HepG2 (cell line): ENCODE measurements at regions not wholly inside any gene's neighbourhood (a gene's known extent, or its start where the extent isn't known, plus 50 kb on each side); places are given as distances from the start of the nearest gene placed in this dataset.

Experiments used
- CC2D1A ChIP-seq: sonication (generic); formaldehyde crosslinking; IDR thresholded peaks from 2 replicates; pipeline ENCODE4 v1.8.1; 2023; ENCODE audit warnings: mild to moderate bottlenecking, missing genetic modification reagents
- KDM6A ChIP-seq: IDR thresholded peaks from 2 replicates; pipeline ENCODE4 v1.6.1; 2016; ENCODE audit warnings: low read depth
- NFRKB ChIP-seq: fragments of 450-650 bp; IDR thresholded peaks from 2 replicates; pipeline ENCODE4 v1.6.1; 2017
- RXRA ChIP-seq: sonication (generic); formaldehyde crosslinking; IDR thresholded peaks from 2 replicates; pipeline ENCODE4 v1.5.1; 2020; ENCODE audit warnings: missing genetic modification reagents
- ZNF20 ChIP-seq: sonication (generic); formaldehyde crosslinking; IDR thresholded peaks from 2 replicates; pipeline ENCODE4 v1.4.0; 2020; ENCODE audit warnings: mild to moderate bottlenecking, moderate library complexity, missing genetic modification reagents
- ZNF230 ChIP-seq: sonication (generic); formaldehyde crosslinking; IDR thresholded peaks from 2 replicates; pipeline ENCODE4 v1.4.0; 2020; ENCODE audit warnings: mild to moderate bottlenecking, missing genetic modification reagents
- ZNF549 ChIP-seq: sonication (generic); formaldehyde crosslinking; IDR thresholded peaks from 2 replicates; pipeline ENCODE4 v1.5.0; 2020; ENCODE audit warnings: missing genetic modification reagents
- TF ChIP-seq, protein P1 (sequence below): sonication (generic); formaldehyde crosslinking; IDR thresholded peaks from 2 replicates; pipeline ENCODE4 v1.4.0; 2020; ENCODE audit warnings: mild to moderate bottlenecking, missing genetic modification reagents
- TF ChIP-seq, protein P2 (sequence below): sonication (generic); formaldehyde crosslinking; IDR thresholded peaks from 2 replicates; pipeline ENCODE4 v1.4.0; 2020; ENCODE audit warnings: missing genetic modification reagents
- TF ChIP-seq, protein P3 (sequence below): sonication (generic); formaldehyde crosslinking; IDR thresholded peaks from 2 replicates; pipeline ENCODE4 v1.4.0; 2020; ENCODE audit warnings: mild to moderate bottlenecking, missing genetic modification reagents

DNA sequence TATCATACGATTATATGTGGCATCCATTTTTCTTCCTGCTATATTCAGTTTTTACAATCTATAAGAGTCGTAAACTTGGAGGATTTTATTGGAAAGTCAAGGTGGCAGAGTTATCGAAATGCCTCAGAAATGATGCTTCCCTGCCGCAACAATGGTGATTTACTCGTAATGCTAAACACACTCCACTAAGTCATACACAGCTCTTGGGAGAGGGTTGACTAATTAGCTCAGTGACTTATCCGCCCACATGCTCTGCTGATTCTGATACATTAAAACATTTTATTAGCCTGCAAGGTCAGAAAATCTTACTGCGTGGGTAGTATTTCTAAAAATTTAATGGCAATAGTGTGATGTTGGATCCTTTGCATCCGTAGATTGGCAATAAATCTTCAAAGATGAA is 420.1 kb downstream of the ARAP2 start (continued):
- TF ChIP-seq, protein P1, sequence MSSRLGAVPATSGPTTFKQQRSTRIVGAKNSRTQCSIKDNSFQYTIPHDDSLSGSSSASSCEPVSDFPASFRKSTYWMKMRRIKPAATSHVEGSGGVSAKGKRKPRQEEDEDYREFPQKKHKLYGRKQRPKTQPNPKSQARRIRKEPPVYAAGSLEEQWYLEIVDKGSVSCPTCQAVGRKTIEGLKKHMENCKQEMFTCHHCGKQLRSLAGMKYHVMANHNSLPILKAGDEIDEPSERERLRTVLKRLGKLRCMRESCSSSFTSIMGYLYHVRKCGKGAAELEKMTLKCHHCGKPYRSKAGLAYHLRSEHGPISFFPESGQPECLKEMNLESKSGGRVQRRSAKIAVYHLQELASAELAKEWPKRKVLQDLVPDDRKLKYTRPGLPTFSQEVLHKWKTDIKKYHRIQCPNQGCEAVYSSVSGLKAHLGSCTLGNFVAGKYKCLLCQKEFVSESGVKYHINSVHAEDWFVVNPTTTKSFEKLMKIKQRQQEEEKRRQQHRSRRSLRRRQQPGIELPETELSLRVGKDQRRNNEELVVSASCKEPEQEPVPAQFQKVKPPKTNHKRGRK (CRISPR knock-in tag), result no peak
- TF ChIP-seq, protein P2, sequence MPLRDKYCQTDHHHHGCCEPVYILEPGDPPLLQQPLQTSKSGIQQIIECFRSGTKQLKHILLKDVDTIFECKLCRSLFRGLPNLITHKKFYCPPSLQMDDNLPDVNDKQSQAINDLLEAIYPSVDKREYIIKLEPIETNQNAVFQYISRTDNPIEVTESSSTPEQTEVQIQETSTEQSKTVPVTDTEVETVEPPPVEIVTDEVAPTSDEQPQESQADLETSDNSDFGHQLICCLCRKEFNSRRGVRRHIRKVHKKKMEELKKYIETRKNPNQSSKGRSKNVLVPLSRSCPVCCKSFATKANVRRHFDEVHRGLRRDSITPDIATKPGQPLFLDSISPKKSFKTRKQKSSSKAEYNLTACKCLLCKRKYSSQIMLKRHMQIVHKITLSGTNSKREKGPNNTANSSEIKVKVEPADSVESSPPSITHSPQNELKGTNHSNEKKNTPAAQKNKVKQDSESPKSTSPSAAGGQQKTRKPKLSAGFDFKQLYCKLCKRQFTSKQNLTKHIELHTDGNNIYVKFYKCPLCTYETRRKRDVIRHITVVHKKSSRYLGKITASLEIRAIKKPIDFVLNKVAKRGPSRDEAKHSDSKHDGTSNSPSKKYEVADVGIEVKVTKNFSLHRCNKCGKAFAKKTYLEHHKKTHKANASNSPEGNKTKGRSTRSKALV (CRISPR knock-in tag), result no peak
- TF ChIP-seq, protein P3, sequence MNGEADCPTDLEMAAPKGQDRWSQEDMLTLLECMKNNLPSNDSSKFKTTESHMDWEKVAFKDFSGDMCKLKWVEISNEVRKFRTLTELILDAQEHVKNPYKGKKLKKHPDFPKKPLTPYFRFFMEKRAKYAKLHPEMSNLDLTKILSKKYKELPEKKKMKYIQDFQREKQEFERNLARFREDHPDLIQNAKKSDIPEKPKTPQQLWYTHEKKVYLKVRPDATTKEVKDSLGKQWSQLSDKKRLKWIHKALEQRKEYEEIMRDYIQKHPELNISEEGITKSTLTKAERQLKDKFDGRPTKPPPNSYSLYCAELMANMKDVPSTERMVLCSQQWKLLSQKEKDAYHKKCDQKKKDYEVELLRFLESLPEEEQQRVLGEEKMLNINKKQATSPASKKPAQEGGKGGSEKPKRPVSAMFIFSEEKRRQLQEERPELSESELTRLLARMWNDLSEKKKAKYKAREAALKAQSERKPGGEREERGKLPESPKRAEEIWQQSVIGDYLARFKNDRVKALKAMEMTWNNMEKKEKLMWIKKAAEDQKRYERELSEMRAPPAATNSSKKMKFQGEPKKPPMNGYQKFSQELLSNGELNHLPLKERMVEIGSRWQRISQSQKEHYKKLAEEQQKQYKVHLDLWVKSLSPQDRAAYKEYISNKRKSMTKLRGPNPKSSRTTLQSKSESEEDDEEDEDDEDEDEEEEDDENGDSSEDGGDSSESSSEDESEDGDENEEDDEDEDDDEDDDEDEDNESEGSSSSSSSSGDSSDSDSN (CRISPR knock-in tag), result no peak
- TF ChIP-seq KDM6A (CRISPR knock-in tag) (no peak), RXRA (CRISPR knock-in tag) (no peak), ZNF20 (CRISPR knock-in tag) (no peak), NFRKB (no peak), ZNF230 (CRISPR knock-in tag) (no peak), CC2D1A (CRISPR knock-in tag) (no peak), ZNF549 (CRISPR knock-in tag) (no peak)
